ENCODE measurements at regions not wholly inside any gene's neighbourhood (a gene's known extent, or its start where the extent isn't known, plus 50 kb on each side); places are given as distances from the start of the nearest gene placed in this dataset.

- TF ChIP-seq CTCF (IDR thresholded peaks at IDR 0.05) (no peak), POLR2A (IDR thresholded peaks at IDR 0.05) (no peak)
Observed at GRCh38 chr11:15485432-15485831, 370.7 kb downstream of the INSC start.
